Forelimb muscle (tissue), 1 donor: ENCODE measurements at regions not wholly inside any gene's neighbourhood (a gene's known extent, or its start where the extent isn't known, plus 50 kb on each side); places are given as distances from the start of the nearest gene placed in this dataset.
A peak's percentile ranks its signal among the peaks of the same experiment; 100 is the strongest.
"Not testable (repeated sequence)": the region's sequence is repeated elsewhere in the genome, so short reads cannot be mapped to it uniquely, and the experiment has no call there.

ENCODE experiments used
- DNase-seq: peaks from one replicate; pipeline ENCODE4 v3.0.0-alpha.2; 2013; ENCODE audit warnings: low read depth

GRCh38 chrX:42290608-42291007, 367.3 kb upstream of the CASK start:
- no peak for DNase-seq

DNA sequence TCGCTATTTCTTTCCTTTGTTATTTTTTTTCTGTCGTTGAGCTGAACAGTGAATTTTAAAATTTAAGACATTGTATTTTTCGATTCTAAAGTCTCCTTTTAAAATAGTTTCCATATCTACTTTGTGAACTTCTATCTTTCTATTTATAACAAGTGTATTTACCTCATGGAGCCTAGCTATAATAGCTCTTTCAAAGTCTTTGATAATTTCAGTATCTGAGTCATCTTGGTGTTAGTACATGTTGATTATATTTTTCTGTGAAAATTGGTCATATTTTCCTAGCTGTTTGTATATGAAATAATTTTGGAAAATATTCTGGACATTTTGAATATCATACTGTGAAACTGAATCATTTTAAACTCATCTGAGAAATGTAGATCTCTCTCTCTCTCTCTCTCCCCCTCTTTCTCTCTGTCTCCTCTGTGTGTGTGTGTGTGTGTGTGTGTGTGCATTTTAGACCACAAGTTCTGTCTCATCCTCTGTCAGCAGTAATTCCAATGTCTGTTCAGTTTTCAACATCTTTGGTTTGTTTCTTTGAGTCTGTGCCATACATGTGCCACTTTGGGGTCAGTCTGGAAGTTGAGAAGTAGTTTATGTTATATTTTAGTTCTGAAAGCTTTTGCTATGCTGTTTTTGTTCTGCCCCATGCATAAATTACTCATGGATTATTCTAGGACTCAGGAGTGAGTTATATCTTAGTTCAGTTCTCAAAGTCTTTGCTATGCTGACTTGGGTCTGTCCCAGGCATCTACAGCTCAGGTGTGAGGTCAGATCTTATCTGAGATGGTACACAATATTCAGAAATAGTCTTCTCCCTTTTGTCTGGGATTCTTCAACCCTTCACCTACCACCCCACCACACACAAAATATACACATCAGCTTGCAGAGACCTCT, 366.4 kb upstream of the CASK start:
- no peak for DNase-seq

GRCh38 chrX:42285681-42286080, 362.3 kb upstream of the CASK start:
- DNase-seq: not testable (repeated sequence)

DNA sequence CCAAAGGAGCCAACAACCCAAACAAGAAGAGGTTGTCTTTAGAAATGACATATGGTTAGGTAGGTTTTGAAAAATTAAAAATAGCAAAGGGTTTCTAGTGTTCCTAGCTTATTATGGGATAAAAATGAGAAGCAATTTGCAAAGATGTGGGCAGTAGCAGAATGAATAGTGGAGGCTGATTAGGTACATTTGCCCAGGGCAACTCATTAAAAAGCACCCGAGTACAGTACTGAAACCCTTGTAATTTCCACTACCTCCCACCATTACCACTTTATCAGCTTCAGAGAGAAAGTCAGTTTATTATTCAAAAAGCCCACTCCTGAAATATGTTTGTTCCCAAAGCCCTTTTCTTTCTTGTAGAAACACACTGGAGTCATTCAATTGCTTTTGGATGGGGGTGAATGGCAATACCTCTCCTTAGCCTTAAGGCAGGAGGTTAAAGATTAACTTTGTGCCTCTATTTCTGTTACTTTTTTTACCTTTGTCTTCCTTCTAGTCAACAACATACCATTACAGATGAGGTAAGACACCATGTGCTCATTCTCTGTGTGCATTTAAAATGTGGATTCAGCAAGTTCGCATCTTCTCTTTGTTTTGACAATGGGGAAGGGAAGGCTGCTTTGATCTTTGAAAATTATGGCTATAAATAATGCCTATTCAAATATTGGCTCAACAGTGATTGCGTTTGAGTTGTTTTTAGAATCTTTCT, 353.8 kb upstream of the CASK start:
- DNase-seq: no peak

DNA sequence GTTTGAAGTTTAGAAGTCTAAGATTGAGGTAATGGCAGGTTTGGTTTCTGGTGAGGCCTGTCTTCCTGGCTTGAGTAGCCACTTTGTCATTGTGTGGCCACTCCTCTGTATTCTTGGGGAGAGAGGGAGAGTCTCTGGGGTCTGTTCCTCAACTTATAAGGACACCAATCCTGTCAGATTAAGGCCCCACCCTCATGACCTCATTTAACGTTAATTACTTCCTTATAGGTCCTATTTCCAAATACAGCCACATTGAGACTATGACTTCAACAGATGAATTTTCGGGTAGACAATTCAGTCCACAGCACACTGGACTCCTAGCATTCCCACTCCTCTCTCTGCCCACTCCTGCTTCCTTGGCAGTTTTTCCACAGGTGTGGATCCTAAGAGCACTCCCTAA, 350.8 kb upstream of the CASK start:
- DNase-seq: no peak

DNA sequence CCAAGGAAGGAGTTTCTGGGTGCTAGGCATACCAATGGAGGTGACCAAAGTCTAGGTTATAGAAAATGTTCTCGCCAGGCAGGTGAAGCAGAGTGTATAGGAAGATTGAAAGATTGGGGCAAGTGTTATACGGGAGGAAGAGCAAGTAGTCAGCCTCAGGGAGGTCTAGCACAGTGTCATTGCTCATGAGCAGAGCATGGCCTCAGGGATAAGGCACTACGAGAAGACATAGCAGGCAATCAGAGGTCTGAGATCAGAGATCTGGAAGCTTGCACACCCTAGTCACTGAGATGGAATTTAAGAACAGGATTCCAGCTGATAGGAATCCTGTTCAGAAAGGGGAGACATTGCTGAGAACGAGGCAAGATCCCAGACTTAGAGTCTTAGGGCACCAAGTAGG, 350.0 kb upstream of the CASK start:
- DNase-seq: no peak

- no peak for DNase-seq
Measured at GRCh38 chrX:42269186-42269585, 345.8 kb upstream of the CASK start.

DNA sequence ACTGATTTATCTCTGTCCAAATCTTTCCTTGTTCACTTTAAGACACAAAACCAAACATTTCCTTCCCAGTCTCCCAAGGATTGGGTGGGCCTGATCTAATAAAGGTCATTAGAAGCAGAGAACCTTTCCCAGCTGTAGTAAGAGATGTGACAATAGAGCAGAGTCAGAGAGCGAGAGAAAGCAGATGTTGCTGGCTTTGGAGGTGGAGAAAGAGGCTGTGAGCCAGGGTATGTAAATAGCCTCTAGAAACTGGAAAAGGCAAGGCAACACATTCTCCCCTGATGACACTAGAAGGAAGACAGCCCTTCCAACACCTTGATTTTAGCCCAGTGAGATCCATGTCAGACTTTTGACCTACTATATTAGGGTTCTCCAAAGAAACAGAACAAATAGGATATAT, 337.5 kb upstream of the CASK start:
- no peak for DNase-seq

DNA sequence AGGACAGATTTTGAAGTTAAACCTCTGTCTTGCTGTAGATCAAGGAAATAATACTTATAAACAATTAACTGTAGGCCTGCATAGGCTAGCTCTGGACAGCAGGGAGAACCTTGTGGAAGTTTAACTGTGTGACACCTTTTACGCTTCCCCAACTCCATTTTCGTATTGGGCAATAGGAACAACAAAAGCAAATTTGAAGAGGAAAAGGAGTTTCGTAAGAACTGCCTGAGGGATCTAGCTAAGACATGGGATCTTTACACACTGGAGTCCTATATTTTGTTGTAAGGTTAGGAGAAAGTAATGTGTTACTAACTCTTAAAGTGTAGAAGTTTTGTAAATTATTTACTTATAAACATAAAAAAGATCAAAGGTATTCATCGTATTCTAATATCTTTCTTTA, 324.9 kb upstream of the CASK start:
- no peak for DNase-seq

DNA sequence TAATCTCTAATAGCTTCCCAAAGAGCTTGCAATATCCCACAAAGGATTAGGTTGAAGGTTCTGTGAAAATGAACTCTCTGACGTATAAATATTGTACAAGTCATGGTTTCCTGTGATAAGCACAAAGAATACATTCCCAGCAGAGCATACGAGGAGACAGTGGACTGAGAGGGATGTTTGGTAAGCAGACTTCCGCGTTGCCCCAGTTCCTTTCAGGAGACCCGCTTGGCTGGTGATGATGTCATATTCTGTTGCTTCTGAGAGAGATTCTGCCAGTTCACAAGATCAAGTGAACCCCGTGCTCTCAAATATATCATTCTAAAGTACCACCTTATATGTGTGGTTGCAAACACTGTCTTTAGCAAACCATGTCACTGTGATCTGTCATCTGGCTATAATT, 323.9 kb upstream of the CASK start:
- DNase-seq: no peak

DNA sequence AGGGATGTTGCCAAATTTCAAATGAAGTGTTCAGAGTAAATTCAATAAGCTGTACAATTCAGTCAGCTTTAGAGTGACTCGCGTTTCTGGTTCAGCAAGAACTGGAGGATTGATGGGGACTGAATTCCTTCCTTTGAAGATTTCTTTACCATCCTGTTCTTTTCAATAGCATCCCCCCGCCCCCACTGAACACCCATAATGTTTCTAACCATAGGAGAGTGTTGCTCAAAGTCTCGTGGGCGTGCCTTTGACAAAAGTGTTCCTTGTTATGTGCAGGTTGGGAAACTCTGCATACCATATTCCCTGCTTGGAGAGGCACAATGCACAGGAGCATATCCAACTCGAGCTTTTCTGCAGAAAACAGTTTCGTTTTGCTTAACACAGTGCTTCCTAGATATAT, 323.5 kb upstream of the CASK start:
- DNase-seq: no peak

- peak; percentile 62 for DNase-seq
Measured at GRCh38 chrX:42242004-42242403, 318.6 kb upstream of the CASK start.

GRCh38 chrX:42241421-42241820, 318.1 kb upstream of the CASK start:
- no peak for DNase-seq

- no peak for DNase-seq
Measured at GRCh38 chrX:42237956-42238355, 314.6 kb upstream of the CASK start.

DNA sequence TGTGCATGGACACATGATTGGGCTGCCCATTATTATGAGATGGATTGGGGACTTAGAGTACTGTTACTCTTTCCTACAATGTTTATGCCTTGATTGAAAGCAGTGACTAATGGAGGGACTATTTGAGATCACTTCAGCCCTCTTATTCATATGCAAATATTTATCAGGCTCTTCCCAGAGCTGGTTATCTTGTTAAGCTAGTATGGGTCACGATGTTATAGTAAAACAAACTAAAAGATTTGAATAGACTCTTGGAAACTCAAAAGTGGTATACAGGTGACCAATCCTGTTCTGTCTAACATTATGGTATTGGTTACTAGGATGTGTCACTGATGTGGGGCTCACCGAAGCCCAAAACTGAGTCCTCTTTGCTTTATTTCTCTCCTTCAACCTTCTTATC, 306.2 kb upstream of the CASK start:
- DNase-seq: no peak

- no peak for DNase-seq
Measured at GRCh38 chrX:42220666-42221065, 297.3 kb upstream of the CASK start.

GRCh38 chrX:42220083-42220482, 296.7 kb upstream of the CASK start:
- no peak for DNase-seq

DNA sequence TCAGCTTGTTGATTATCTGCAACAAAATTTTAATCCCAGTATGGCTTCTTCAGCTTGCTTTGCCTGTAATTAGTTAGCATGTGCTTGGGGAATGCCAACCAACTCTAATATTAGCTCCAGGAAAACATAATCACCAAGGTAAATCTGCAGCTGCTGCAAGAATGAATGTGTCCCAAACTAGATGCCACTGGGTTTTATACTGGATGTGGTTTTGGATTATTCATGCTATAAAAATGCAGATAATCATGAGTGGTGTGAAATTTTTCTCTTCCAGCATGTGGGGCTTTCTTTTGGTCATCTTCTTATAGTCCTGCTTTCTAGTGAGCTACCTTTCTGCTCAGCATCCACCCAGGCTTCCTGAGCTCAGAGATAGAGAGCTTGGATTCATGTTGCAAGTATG, 295.9 kb upstream of the CASK start:
- no peak for DNase-seq

- no peak for DNase-seq
Measured at GRCh38 chrX:42195506-42195905, 272.2 kb upstream of the CASK start.

DNA sequence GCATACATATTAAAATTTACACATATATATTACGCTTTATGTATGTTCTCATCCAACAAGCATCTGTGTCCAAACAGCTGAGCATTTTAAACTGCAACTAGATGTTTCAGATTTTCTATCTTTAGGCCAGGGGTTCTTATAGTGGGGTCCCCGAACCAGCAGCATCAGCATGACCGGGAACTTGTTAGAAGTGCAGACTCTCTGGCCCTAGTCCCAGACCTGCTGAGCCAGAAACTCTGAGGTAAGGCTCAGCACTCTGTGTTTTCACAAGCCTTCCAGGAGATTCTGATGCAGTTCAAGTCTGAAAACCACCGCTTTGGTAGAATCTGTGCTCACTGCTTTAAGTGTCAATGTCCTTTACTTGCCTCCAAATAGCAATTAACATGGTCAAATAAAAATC, 266.2 kb upstream of the CASK start:
- DNase-seq: no peak

DNA sequence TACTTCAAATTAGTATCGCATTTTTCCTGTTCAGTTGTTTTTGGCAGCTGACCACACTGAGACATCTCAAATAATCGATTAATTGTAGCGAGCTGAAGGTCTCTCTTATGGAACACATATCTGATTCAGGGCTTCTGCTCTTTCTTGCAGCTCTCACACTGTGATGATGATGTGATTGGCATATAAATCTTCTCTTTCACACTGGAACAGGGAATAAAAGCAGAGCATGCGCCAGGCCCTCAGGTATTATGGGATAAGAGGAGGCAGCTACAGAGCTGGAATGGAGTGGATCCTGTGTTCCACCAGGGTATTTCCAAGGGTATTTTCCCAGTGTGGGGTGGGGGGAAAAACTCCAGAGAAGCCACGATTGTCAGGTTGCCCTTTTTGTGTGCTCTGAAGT, 265.4 kb upstream of the CASK start:
- no peak for DNase-seq

- no peak for DNase-seq
Measured at GRCh38 chrX:42176789-42177188, 253.4 kb upstream of the CASK start.

DNA sequence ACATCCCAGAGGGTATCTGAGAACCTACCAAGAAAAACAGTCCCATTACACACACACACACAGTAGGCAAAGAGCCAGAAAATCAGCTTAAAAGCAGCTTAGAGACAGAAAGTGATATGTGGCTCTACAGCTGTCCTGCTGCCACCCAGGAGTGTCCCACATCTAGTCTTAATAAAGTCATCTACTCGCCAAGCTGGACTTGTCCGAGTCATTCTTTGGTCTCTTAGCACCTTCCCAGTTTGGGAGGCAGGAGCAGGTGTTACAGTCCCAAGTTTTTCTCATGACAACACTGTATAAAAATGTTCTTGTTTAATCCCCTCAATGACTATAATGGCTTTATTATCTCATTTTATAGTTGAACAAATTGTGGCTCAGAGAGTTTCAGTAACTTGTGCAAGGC, 252.5 kb upstream of the CASK start:
- DNase-seq: no peak
